Fibroblast of skin of left biceps (primary cell): ENCODE measurements at regions not wholly inside any gene's neighbourhood (a gene's known extent, or its start where the extent isn't known, plus 50 kb on each side); places are given as distances from the start of the nearest gene placed in this dataset.
"Not testable (repeated sequence)": the region's sequence is repeated elsewhere in the genome, so short reads cannot be mapped to it uniquely, and the experiment has no call there.

Experiments used
- DNase-seq, 2 experiments: peaks; one replicate each; pipeline ENCODE4 v3.0.0-alpha.2; 2013; ENCODE audit warnings: low read depth in 2 of 2

DNA sequence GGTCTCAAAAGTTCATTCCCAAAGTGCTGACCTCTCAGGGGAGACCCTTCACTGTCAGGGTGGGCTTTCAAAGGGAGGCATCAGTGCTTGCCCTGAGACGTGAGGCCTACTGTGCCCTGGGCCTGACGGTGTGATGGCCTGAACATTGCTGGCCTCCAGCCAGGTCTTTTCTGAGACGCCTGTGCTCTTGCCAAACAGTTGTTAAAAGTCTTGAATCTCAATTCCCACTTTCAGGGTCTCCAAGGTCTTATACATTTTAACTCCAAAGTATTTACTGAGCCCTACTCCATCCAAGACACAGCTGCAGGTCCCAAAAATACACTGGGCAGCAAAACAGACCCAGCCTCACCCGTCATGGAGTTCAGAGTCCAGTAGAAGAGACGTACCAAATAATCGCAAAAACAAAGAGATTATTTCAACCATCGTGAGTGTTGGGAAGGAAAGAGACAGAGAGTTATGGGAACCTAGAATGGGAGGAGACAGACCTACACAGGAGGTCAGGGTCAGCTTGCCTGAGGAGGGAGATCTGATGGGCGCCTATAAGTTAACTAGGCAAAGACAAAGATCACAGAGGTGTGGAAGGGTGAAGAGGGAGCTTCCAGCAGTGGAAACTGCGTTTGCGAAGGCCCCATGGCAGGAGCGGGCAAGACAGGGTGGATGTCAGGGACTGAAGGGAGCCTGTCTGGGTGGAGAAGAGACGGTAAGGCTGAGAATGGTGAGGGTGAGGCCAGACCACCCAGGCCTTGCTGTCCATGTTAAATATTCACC lies 446.3 kb downstream of the PREX1 start:
- DNase-seq = no peak

DNA sequence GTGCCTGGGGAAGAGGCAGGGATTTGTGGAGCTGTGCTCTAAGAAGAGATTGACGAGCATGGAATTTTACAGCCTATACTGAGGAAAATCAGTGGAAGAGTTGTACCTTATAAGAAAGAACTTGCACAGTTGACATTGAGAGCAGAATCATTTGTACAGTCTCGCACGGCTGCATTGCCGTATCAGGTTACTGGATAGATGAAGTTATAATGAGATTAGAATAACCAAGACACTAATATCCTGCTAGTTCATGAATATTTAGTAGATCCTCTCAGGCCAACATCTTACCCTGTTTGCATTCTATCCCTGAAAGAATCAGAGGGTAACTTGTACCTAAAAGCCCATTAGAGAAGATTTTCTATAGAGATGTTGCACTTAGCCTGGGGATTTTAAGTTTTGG lies 447.1 kb downstream of the PREX1 start:
- no peak for DNase-seq

DNA sequence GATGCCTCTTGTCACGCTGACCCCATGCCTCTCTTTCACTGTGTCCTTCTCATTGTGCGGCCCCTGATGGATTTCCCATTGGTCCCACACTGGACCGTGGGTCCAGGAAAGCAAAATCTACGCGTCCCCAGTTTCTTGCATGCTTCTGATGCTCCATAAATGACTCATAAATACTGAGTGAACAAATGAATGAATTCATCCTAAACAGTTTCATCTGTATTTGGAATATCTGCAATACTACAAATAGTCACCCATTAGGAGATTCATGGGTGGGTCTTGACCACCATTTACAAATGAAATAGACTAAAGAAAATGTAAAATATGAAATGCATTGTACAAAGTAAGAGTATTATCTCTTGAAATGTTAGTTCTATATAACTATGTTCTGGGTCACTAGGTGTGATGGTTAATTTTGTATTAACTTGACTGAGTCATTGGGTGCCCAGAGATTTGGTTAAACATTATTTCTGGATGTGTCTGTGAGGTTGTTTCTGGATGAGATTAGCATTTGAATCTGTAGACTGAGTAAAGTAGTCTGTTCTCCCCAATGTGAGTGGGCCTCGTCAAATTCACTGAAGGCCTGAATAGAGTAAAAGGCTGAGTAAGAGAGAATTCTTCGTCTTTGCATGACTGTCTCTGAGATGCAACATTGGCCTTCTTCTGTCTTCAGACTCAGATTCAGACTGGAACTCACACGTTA lies 448.7 kb downstream of the PREX1 start:
- no peak for DNase-seq

GRCh38 chr20:48377940-48378339 lies 449.9 kb downstream of the PREX1 start:
- DNase-seq = no peak

DNA sequence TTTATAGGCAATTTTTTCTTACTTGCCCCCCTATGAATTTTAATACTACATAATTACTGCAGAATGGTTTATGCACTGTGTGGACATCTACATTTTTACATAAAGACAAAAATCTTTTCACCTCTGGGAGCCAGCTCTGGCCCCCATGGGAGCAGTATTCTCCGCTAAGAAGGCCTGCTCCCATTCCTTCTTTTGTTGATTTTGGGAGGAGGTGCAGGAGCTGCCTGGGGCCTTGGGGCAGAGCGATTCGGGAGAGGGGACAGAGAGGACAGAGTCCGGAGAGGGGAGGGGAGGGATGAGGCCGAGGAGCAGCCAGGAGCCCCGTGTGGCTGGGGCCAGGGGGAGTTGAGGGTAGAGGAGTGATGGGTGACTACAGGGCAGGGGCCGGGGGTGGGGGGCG lies 452.0 kb downstream of the PREX1 start:
- no peak for DNase-seq

GRCh38 chr20:48374991-48375595 lies 452.7 kb downstream of the PREX1 start:
- DNase-seq = no peak

- not testable (repeated sequence) for DNase-seq
These were observed 453.5 kb downstream of the PREX1 start for GRCh38 chr20:48374031-48374907.

GRCh38 chr20:48373555-48373934 lies 454.3 kb downstream of the PREX1 start:
- DNase-seq = no peak

- DNase-seq = not testable (repeated sequence)
These were observed 454.8 kb downstream of the PREX1 start for GRCh38 chr20:48372851-48373554.

GRCh38 chr20:48371211-48371610 lies 456.6 kb downstream of the PREX1 start:
- no peak for DNase-seq

DNA sequence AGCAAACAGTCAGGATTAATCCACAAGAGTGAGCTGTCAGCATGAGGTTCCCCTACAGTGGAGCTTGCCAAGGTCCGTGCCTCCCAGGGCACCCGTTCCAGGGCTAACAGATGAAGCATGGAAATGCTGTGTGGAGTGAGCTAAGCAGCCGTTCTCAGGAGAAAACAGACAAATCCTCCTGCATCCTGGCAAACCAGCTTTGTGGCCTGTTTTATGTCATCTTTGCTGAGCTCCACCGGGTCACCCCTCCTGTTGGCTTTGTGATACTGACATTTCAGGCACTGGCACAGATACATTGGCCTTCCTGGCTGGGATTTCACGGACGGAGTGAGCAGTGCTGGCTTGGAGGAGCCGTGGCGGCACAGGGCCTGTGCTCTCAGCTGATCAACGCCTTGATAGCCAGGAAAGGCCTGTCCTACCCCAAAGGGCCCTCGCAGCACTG lies 459.2 kb downstream of the PREX1 start:
- not testable (repeated sequence) for DNase-seq

- not testable (repeated sequence) for DNase-seq
These were observed 460.0 kb downstream of the PREX1 start for GRCh38 chr20:48367541-48368358.

GRCh38 chr20:48366230-48366629 lies 461.6 kb downstream of the PREX1 start:
- no peak for DNase-seq

DNA sequence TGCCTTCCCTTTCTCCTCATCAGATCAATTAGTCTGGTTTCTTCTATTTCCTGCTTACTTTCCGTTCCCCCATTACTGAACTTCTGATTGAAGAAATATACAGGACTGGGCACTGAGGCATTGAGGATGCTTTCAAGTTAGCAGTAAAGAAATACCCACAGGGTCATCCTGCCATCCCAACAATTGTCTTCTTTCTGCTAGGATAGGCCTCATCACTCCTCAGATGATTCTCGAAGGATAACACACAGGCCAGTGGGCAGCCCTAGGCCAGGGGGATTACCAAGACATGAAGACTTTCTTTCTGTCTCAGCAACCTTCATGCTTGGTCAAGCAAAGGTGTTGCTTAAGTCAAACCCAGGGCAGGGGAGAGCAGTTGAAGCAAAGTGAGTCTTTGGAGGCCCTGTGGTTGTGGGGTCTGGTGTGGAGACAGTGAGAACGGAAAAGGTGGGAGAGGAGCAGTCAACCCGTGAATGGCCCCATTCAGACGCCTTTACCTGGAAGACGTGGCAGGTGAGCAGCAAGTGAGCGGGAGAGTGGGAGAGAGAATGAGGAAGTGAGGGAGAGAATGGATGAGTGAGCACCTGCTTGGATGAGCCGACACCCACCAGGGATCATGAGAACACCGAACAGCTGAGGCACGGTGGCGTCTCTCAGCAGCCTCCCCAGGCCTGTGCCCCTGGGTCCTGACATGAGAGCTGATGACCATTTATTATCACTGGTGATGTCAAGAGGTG lies 462.9 kb downstream of the PREX1 start:
- no peak for DNase-seq

DNA sequence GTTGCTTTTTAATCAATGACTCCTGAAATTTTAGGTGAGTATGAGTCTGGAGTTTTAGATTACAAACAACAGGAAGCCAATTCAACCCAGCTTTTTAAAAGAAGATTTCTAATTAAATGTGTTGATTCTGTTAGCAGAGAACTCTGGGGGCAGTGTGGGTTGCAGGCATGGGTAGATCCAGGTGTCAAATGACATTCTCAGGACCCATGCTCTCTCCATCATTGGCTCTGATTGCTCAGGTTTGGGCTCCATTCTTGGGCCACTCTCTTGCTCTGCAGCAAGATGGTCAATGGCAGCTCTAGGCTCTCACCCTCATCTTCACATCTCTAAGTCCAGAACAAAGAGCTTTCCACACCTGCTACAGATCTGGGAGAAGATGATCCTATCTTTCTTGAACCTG lies 463.7 kb downstream of the PREX1 start:
- DNase-seq = no peak

DNA sequence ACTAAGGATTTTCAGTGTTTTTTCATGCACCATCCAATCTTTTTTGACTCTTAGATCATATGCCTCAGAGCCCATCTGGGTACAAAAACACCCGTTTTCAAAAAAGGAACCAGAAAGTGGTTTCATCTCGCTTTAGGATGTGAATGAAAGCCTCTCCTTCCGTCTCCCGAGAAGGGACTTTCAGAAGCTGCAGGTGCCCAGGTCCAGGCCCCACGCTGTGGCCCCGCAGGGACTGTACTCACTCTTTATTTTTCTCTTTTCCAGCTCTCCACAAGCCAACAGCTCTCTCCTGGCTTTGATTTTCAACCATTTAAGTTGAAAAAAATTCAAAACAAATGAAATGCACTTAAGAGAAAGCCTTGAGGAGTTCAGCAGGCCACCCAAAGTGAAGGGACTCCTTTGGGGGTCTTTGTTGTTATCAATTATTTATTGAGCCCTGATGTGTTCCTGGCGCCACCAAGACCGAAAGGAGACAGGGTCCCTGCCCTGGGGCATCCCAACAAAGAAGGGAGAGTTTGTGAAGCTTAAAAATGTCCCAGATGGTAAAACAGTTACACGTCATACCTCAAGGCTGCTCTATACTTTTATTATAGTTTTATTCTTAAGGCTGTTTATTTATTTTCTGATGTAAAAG lies 467.3 kb downstream of the PREX1 start:
- DNase-seq = no peak

DNA sequence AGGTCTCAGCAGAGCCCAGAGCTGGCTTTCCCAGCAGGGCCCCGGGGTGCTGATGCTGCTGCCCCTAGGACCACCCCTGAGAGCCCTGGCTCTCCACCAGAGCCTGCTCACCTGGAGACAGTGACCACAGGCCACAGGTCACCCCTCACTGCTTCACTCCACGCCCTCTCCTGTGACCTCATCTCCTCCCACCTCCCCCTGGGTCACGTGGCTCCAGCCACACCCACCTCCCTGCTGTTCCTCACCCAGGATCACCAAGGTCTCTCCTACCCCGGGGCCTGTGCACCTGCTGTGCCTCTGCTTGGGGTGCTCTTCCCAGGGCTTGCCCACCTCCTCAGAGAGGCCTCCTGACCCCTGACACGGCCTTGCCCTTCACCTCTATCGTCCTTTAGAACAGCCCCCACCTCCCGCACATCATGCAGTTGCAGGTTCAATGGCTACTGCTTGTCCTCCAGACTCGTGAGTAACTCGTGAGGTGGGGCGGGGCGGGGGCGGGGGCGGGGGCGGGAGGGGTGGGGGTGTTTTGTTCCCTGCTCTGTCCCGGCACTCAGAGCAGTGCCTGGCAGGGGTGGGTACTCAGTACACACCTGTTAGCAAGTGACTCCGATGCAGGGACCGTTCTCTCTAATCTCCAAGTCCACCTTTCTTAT lies 468.0 kb downstream of the PREX1 start:
- no peak for DNase-seq

DNA sequence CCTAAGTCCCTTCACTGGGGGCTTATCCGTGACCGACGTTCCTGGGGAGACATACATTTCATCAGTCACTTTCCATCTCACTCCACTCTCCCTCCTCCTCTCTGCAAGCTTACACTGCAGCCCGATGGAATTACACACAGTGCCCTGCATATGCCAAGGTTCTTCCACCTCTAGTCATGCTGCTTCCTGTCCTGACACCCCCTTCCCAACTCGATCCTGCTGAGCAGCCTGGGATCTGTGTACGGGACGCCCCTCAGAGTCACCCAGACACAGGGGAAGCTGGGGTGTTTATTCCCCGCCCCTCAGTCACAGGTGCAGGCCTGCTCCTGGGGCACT lies 468.8 kb downstream of the PREX1 start:
- DNase-seq = not testable (repeated sequence)
